Brain microvascular endothelial cell (primary cell): ENCODE measurements at regions not wholly inside any gene's neighbourhood (a gene's known extent, or its start where the extent isn't known, plus 50 kb on each side); places are given as distances from the start of the nearest gene placed in this dataset.
"Not testable (repeated sequence)": the region's sequence is repeated elsewhere in the genome, so short reads cannot be mapped to it uniquely, and the experiment has no call there.

Experiments
- DNase-seq: peaks from one replicate; pipeline ENCODE4 v3.0.0-alpha.2; 2020
- H3K27ac ChIP-seq: fragments of 250-450 bp; sonication (Bioruptor Pico); 2 replicates; pipeline ENCODE4 v1.5.1; 2020; ENCODE audit warnings: mild to moderate bottlenecking, moderate library complexity
- H3K27me3 ChIP-seq: fragments of 250-450 bp; sonication (Bioruptor Pico); replicated peaks from 2 replicates; pipeline ENCODE4 v1.5.1; 2020; ENCODE audit warnings: mild to moderate bottlenecking
- H3K36me3 ChIP-seq: fragments of 250-450 bp; sonication (Bioruptor Pico); replicated peaks from 2 replicates; pipeline ENCODE4 v1.5.1; 2020; ENCODE audit warnings: mild to moderate bottlenecking
- H3K4me3 ChIP-seq: 2 replicates; pipeline ENCODE4 v1.5.1; 2011; ENCODE audit warnings: low read depth, mild to moderate bottlenecking, control low read depth, low read length, moderate library complexity
- in situ Hi-C: cut with HindIII; loops from 2 replicates; pipeline ENCODE4 v1.10.0; 2017; ENCODE audit warnings: low sequenced_read_pairs, low pct_ligation_motif_present
- TF ChIP-seq, protein P1 (sequence below): IDR thresholded peaks from 2 replicates; pipeline ENCODE4 v1.5.1; 2011; ENCODE audit warnings: low read depth, mild to moderate bottlenecking, moderate library complexity, low read length, control low read depth, inconsistent platforms; ENCODE audit errors: missing control alignments

DNA sequence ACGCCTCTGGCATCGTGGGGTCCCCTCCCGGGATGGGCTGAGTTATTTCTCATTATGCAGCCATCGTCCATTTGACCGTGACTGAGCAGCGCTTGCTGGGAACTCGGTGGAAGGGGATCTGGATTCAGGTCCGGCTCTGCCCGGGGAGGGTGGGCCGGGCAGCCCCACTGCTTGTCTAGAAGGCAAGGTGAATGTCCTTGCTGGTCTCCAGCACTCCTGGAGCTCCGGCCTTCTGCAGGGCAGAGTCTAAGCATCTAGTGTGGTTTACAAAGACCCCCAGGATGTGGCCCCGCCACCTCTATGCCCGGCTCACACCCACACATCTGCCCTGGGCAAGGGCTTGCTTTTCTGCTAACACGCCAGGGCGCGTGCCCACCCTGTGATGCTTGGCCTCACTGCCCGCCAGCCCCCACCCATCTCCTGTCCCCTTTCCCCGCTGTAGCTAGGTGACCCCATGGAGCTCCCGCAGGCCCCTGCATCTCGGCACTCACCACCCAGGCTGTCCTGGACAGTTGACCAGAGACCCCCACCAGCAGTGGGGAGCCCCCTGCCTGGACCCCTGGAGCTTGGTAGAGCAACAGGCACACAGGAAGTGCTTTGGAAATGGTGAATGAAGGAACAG, 151.0 kb upstream of the CHST15 start:
- no peaks in the 10 kb centered on the region for H3K27me3 ChIP-seq
- H3K4me3 ChIP-seq: no peak overlapping the region
- TF ChIP-seq, protein P1, sequence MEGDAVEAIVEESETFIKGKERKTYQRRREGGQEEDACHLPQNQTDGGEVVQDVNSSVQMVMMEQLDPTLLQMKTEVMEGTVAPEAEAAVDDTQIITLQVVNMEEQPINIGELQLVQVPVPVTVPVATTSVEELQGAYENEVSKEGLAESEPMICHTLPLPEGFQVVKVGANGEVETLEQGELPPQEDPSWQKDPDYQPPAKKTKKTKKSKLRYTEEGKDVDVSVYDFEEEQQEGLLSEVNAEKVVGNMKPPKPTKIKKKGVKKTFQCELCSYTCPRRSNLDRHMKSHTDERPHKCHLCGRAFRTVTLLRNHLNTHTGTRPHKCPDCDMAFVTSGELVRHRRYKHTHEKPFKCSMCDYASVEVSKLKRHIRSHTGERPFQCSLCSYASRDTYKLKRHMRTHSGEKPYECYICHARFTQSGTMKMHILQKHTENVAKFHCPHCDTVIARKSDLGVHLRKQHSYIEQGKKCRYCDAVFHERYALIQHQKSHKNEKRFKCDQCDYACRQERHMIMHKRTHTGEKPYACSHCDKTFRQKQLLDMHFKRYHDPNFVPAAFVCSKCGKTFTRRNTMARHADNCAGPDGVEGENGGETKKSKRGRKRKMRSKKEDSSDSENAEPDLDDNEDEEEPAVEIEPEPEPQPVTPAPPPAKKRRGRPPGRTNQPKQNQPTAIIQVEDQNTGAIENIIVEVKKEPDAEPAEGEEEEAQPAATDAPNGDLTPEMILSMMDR: no peak
- in situ Hi-C loops: no loop called here
- no peaks in the 10 kb centered on the region for H3K36me3 ChIP-seq
- no peak for DNase-seq
- H3K27ac ChIP-seq: no peak overlapping the region

DNA sequence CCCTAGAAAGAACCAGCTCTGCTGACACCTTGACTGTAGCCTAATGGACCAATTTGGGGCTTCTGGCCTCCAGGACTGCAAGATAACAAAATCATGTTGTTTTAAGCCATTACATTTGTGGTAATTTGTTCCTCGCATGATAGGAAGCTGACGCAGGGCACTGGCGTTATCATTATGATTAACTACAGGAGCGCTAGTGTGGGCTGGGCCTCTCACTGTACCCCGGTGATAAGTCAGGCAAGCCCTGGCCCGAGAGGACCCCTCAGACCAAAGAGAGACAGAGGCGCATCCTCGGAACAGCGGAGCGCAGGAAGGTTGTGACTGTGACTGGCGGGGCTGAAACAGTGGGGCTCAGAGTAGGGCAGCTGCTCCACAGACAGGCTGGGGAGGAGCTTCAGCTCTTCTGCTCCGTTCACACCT, 150.3 kb upstream of the CHST15 start:
- H3K27me3 ChIP-seq: no peaks in the 10 kb centered on the region
- TF ChIP-seq, protein P1: no peak
- no peak overlapping the region for H3K4me3 ChIP-seq
- no peak for DNase-seq
- H3K27ac ChIP-seq: no peak overlapping the region
- in situ Hi-C loops: no loop called here
- H3K36me3 ChIP-seq: no peaks in the 10 kb centered on the region

DNA sequence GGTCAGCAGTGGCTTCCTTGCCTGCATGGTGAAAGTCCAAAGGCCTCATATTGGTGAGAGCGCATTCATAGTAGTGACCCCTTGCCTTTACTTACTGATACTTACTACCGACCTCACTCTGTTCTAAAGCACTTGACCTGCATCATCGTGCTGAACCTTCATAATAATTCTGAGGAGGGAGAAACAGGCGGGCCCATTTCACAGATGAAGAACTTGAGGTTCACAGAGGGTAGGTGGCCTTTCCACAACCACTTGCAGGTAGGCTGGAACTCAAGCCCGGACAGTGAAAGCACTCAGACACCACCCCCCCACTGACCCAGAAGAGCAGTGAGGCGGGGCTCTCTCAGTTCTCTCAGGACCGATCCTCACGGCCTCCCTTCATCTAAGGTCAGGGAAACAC, 149.4 kb upstream of the CHST15 start:
- Histone ChIP-seq H3K27ac (no peak overlapping the region), H3K27me3 (no peaks in the 10 kb centered on the region), H3K36me3 (no peaks in the 10 kb centered on the region), H3K4me3 (no peak overlapping the region)
- TF ChIP-seq, protein P1: no peak
- no peak for DNase-seq
- in situ Hi-C loops: no loop called here

DNA sequence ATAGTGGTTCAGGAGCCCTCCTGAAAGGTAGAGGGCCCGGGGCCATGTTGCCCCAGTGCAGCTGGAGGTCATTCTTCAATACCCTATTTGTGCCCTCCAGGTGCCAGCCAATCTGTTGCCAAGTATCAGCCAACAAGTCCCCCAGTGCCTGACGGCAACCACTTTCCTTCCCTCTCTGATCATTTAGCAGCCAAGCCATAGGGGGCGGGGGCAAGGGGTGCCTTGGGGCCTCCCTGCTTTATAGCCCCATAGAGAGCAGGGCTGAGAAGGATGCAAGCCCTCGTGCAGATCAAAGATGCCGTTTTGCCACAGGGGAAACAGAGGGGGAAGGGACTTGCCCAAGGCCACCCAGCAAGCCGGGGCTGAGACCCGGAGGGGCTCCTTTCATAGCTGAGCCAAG, 149.0 kb upstream of the CHST15 start:
- Histone ChIP-seq H3K4me3 (no peak overlapping the region), H3K27me3 (no peaks in the 10 kb centered on the region), H3K27ac (no peak overlapping the region), H3K36me3 (no peaks in the 10 kb centered on the region)
- TF ChIP-seq, protein P1: no peak
- no peak for DNase-seq
- in situ Hi-C loops: no loop called here

DNA sequence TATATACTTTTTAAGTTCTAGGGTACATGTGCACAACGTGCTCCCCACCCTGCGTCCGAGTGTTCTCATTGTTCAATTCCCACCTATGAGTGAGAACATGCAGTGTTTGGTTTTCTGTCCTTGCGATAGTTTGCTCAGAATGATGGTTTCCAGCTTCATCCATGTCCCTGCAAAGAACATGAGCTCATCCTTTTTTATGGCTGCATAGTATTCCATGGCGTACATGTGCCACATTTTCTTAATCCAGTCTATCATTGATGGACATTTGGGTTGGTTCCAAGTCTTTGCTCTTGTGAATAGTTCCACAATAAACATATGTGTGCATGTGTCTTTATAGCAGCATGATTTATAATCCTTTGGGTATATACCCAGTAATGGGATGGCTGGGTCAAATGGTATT, 148.1 kb upstream of the CHST15 start:
- H3K4me3 ChIP-seq, H3K27me3 ChIP-seq, H3K27ac ChIP-seq, DNase-seq, H3K36me3 ChIP-seq, in situ Hi-C loops: not testable (repeated sequence)

DNA sequence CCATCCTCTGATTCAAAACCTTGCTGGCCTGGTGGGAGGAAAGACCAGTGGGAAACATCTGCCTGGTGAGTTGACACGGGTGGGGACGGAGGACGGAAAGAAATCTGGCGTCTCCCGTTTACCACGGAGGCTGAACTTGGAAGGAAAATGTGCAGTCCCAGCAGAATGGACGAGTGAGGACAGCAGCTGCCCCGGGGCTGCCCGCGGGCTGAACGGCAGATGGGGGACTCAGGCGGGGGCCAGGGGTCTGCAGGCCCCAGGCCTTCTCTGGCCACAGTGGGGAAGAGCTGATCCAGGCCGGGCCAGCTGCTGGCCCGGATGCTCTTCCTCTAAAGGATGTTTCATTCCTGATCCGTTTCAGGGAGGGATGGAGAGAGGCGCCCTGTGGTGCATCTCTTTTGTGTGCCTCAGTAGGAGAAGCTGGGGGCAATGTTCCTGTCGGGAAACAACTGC, 147.5 kb upstream of the CHST15 start:
- DNase-seq: no peak
- in situ Hi-C loops: no loop called here

More for the DNA sequence above, 147.5 kb upstream of the CHST15 start:
- Histone ChIP-seq H3K36me3 (no peaks in the 10 kb centered on the region), H3K4me3 (no peak overlapping the region), H3K27ac (no peak overlapping the region), H3K27me3 (no peaks in the 10 kb centered on the region)
- TF ChIP-seq, protein P1: no peak
